Tongue (tissue), 1 donor: ENCODE measurements at regions not wholly inside any gene's neighbourhood (a gene's known extent, or its start where the extent isn't known, plus 50 kb on each side); places are given as distances from the start of the nearest gene placed in this dataset.
A peak's percentile ranks its signal among the peaks of the same experiment; 100 is the strongest.

Experiments
- DNase-seq: peaks from one replicate; pipeline ENCODE4 v3.0.0-alpha.2; 2015

DNA sequence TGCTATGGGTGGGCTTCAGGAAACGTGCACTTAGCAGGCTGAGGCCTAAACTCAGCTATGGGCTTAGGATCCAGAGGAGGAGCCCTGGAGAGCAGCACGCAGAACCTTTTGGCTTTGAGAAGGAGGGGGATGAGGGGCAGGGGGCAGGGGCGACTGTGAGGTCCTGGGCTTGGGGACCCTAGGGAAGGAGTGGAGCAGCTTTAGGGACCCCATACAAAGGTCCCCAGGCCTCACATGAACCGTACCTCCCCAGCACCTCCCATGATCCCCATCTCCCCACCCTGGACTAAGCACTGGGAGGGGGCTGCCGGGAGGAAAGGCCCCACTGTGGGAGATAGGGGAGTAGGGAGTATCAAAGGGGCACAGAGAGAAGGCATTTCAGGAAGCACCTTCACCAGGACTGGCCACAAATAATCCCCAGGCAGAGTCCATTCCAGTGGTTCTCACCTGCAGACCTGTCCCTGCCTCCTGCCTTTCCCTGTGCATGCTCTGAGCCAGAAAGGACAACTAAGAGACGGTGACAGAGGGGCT lies 62.0 kb upstream of the KLF13 start:
- no peak for DNase-seq

DNA sequence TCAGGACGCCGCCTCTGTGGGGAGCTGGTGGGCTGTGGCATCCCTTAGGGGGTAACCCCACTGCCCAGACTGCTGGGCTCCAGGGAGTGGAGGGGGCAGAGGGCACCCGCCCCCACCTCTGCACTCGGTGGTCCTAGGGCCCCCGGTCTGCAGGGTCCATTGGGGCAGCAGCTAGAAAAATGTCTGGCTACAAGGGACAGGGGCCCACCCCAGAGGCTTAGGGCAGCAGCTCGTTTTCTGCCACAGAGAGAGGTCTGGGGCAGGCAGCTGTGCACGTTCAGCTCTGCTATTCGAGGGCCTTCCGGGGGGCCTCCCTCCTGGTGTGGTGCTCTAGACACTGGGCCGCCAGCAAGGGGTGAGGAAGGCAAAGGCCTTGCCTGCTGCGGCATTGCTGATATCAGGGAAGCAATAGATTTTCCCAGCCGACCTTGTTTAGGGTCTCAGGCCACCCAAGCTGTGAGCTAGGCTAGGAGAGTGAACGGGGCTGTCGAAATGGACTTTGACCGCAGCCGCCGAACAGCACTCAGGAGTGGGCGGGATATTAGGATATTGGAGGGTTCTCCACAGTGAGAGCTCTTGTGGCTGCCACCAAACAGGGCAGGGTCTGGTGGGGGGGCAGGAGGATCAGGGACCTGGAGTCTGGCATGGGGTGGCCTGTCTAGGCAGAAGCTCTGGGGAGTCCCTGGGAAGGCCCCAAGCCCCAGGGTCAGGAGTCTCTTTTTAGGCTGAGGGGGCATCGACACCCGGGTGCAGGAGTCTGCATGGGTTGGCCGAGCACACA lies 61.4 kb upstream of the KLF13 start:
- no peak for DNase-seq

DNA sequence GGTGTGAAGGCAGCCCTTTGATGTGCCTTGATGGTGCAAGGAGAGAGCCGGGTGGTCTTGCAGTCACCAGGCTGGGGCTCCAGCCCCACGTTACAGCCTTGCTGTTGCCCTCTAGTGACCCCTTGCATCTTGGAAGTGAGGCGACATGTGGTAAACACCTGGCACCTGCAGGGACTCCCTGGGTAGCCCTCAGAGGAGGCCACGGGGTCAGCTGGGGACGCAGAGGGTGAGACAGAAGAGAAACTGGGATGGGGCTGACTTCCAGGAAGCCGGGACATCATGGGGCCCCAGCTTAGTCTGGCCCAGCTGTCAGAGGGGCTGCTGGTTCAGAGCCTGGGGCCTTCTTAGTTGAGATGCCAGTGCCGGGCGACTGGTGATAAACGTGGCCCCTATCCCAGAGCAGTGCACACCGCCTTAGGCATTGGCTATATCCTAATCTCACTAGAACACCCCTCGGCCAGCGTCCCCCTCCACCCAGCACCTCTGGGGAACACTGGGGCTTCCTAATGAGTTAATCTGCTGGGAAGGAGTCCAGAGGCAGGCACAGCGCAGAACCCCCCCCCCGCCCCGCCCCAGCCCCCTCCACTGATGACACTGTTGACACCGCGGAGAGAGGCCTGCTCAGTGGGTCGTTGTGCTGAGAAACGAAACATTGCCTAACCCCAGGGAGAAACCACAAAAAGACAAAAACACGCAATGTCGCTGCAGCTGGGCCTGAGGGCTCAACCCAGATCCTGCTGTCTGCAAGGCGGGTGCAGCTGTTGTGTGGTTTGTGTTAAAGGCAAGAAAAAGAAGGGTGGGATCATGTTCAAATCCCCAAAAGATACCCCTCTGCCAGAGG lies 60.5 kb upstream of the KLF13 start:
- peak; percentile 88 for DNase-seq

DNA sequence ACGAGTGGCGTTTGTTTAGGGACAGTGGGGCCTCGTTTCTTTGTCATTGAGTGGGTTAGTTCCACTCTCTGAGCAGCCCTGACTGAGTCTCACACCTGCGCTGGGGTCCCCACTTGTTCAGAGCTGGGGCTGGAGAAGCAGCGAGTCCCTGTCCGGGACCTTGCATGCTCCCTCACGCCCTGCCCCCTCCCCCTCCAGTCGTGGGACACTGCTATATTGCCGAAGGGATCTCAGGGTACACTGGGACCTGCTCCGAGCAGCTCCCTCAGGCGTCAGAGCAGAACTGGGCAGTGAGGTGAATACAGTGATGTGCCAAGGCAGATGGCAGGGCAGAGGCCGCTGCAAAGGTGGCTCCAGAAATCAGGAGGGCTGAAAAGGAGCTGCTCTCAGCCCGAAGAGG lies 59.9 kb upstream of the KLF13 start:
- DNase-seq, result no peak

DNA sequence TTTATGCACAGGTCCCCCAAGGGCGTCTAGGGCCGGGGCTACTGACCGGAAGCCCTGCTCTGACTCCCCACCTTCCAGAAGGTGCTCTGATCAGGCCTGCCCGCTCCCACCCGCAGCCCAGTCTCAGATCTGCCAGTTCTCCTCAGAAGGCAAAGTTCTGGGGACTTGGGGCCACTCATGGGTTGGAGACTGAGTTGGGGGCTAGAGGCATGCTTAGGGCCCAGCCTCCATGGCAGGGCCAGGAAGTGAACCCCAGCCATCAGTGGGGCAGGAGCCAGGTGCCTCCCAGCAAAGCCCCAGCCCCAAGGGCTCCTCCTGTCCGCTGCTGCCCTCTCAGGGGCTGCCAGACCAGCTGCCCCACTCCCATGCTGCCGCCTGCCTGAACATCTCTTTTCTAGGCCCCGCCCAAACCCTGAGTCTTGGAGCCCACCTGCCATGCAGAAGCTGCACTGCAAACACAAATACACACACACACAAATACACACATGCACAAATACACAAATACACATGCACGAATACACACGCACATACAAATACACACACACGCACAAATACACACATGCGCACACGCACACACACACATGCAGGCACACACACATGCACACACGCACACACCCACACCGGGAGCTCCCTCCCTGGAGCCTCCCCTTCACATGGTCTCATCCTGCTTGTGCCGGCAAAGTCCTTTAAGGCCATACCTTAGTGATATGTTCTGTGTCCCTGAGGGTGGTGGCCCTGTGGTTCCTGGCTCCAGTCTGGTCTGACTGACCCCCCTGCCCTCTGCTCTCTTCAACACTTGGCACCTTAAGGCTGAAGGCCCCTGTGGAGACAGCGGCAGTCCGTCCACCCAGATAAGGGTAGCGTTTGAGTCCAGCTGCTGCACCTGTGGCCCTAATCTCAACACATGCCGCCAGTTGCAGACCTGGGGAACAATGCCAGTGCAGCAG lies 59.2 kb upstream of the KLF13 start:
- no peak for DNase-seq

DNA sequence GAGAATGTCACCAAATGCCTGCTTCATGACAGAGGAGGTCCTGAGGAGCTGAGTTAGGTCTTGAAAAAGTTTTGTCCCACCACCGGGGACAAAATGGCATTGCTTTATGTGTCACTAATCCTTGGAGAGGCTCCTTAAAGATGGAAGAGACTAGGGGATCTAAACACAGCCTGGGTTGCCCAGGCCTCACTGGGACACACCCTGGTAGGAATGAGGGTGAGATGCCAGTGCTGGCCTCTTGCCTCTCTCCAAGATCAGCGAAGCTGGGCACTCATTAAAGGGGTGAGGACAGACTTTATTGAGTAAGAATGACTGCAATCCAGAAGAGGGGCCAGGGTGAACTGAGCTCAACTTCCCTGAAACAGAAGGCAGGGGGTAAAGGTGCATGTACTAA lies 58.5 kb upstream of the KLF13 start:
- no peak for DNase-seq

DNA sequence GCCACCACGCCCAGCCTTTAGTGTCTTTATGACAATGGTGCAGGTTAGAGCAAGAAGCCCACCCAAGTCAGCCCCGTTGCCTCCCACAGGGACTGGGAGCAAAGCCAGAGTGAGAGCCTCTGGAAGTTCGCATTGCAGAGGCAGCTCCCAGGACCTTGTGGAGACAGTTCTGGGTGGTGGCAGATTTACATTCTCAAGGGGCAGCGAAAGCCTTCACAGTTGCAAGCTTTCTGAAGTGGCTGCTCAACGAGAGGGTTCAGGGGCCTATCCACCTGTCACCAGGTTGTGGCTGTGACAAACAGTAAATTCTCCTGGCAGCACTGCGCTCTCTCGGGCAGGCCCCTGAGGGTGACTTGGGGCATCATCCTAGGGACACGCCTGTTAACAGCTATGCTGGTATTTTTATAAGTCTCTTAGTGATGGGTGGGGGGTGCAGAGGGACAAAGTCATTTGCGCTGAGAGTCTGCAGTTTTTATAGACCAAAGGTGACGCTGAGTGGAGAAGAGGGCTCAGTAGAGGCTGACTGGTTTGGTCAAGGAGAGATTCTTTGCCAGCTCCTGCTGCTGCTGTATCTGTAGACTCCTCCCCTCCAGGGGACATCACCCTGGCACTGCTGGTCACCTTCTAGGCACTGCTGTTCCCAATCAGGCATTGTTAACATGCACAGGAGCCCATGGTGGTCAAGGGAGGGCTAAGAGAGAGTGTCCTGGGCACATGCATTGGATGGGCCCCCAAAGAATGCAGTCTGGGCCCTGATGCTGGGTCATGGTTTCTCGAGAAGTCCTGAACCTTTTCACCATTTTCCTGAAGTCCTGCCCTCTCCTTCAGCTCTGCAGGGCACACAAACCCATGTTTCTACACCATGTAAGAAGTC lies 57.5 kb upstream of the KLF13 start:
- no peak for DNase-seq

DNA sequence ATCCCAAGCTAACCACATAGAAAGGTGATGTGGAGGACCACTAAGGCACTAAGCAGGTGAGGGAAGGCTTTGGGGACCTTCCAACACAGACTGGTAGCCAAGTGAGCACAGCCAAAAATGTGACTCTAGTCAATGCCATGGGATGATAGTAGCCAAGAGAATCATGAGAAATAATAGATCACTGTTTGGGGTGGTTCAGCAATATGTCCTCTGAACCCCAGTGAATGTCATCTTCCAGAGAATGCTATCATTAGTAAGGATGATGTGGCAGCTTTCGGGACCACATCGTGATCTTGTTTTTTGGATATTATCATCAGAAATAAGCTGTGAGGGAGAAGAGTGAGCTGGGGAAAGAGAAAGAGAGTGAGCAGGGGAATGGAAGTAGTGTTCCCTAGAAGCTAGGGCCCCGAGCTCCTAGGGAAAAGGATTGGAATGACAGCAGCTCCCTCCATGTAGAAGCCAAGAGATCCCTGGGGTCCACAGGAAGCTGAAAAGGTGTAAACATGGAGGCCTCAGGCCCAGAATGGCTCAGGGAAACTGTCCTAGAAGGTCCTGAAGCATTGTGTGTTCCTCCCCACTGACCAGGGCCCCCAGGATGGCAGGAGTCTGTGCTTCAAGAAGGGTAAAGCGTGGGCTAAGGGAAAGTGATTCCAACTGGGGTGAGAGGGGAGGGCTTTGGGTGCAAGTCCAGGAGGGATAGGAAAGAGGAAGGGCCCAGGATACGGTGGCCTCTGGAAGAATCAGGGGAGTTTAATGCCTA lies 56.6 kb upstream of the KLF13 start:
- no peak for DNase-seq

DNA sequence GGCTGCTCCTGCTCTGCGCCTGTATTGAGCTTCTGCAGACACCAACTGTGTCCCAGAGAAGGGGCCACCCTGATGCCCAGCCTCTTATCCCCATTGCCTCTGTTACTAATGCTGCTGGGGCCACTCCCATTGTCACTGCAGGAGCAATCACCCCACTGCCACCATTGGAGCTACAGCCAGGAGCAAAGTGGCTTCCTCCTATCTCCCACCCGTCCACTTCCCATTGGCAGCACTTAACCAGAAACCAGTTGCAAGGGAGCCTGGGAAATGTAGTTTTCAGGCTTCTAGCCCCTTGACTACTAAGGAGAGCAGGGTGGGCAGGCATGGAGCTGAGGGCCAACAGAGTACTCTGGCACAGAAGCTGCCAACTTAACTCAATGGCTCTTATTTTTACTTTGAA lies 55.9 kb upstream of the KLF13 start:
- DNase-seq, result no peak

DNA sequence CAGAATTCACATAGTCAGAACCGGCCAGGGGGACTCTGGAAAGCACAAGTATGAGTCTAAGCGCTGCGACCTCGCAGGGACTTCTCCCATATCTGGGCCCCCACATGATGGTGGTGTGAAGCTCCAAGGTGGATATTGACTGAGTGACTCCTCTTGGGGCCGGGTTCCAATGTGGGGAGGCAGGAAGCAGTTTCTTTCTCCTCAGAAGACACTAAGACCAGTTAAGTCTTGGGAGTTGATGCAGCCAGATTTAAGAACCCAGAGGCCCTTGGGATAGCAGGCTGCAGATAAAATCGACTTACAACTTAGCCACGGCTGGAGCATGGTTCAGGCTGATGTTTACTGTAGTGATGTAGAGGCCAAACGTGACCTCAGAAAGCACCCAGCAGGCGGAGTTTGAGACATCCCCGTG lies 55.4 kb upstream of the KLF13 start:
- DNase-seq, result no peak

DNA sequence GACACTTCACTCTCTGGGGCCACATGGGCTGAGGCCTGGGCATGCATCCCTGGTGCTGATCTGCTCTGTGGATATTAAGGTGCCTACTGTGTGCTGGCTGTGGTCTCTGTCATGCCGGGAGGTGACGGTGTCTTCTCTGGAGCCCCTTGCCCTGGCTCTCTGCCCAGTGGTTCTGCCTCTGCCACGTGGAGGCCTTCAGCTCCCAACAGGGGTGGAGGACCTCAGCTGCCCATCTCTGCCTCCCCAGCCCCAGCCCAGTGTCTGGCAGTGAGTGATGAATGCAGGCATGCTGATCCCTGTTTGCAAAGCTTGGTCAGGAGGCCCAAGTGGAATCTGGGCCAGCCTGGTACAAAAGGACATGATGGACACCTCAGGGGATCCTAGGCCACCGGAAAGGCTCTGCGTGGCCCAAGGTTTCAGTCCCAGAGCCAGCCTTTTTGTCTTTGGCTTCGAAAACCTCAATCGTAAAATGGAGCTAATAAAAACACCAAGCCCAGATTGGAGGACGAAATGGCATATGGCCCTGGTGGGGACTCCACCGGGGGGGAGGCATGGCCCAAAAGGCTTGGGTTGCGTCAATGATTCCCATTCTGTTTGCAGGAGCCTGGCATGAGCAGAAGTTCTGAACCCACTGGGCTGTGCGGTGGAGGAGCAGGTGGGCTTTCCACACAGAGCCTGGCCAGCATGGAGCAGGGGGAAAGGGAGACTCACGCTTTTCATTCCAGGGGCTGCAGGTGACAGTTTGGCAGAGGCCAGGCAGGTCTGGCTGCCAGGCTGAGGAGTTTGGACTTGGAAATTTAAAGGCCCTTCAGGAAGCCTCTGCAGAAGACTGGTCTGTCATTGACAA lies 54.7 kb upstream of the KLF13 start:
- no peak for DNase-seq

DNA sequence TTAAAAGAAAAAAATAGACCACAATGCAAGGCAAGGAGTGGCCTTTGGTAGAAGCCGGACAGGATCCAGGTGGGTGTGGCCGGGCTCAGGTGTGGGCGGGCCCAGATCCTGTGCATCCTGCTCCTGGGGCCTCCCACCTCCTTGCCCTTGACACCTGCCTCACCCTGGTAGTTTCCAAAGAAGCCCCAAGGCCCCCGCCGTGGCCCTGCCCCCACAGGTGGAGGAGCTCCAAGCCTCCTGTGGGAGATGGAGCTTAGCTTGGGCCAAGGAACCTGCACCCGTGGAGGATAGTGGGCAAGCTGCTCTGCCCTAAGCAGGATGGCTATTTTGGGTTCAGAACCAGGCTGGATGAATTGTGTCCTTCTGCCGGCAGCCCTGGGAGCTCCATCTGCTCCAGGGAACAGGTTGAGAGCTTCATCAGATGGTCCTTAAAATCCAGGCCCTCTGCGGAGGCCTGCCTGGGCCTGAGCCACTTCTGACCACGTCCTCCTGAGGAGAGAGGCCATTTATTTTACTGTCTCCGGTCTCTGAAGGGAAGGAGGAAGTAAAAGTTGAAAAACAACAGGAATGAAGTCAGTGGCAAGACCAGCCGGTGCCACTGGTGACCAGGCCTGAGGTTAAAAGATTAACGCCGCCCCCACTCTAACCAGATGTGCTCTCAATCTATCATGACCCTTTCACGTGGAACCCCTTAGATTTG lies 53.9 kb upstream of the KLF13 start:
- DNase-seq, result no peak

DNA sequence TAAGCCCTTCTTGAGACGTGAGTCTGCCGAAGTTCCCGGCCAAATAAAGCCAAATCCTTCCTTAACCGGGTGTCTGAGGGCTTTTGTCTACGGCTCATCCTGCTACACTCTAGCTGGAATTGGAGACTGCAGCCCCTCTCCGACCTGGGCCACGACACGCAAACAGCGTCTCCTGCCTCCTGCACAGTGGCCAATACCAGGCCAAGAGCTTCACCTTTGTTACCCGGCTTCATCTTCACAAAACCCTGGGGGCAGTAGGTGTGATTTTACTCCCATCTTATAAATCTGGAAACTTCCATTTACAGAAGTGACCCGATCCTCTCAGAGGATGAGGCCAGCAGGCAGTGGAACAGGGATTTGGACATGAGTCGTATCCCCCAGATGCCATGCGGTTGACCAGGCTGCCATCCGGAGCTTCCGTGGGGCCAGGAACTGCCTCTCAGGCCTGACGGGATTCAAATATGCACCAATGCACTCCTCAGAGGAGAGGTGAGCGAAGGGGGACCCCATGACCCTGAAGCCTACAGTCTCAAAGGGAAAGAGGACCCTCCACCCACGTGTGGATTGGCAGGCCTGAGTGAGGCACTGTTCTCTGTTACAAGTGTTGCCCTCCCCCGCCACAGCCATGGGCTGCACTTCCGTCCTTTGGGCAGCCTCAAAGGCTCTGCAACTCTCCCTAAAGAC lies 53.2 kb upstream of the KLF13 start:
- no peak for DNase-seq

DNA sequence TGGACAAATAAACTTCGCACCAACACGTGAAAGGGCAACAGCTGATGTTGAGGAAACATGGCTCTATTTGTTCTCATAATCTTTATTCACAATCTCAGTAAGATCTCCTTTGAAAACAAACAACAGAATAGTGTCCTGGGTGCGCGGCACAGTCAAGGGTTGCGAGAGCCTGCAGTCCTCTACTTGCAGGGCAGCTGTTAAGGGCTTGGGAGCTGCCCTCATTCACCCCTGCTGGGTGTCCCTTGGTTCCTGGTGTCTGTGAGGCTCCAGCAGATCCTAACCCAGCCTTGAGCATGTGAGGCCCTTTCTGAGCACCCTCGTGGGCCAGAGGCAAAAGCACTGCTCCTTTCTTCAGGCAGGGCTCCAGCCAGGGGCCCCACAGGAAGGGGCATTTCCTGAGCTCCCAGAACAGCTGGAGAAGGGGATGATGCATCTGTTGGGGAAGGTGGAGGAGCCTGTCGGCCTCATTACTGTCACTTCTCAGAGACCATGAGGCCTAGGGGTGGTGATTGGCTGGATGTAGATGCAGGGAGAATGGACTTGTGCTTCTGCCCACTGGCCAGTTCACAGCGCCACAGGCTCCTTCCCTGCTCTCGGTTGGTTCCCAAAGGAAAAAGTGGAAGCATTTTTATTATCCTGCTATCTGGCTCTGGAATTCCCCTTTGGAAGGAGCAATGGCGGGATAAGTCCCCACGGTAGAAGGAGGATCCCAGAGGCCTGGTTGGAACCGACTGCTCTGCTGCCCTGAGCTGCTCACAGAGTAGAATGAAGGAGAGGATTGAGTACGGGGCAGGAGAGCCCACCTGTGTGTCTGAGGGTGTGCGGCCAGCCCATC lies 51.9 kb upstream of the KLF13 start:
- no peak for DNase-seq

DNA sequence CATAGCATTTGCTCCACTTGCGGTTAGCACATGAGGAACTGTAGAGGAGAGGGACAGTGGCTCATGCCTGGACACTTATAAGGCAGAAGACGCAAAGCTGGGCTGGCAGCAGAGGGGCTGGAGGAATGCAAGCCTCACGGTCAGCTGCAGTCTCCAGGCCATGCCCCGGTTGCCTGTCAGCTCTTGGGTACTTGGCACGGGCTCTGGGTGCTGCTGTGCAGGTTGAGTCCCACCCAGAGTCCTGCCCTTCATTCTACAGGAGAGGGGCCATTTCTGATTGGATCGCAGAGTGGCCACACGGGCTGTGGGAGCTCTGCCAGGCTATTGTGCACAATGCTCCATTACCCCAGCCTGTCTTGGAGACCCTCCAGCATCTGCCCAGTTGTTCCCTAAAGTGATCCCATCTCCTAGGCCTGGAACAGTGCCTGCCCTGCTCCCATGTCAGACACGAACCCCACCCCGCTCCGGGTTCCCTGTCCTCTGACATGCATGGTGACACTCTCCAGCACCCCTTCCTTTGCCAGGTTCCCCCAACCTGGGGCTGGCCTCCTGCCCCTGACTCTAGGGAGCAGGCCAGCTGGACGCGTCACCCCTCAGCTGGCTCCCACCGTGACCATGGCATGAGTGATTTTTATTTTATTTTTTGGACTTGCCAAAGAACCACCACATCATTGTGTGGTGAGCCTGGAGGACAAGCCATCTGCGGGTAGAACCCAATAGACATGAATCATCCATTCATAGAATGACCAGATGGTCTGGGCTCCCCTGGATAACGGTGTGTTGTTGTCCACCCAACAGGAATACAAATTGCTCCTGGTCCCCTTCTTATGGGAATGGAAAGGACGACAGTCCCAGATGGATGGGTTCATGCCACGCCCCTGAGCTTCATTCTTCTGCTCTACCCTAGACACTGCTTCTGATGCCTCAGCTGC lies 51.0 kb upstream of the KLF13 start:
- DNase-seq, result peak; percentile 86
